HG02884 (cell line): ENCODE measurements at regions not wholly inside any gene's neighbourhood (a gene's known extent, or its start where the extent isn't known, plus 50 kb on each side); places are given as distances from the start of the nearest gene placed in this dataset.
"Not testable (repeated sequence)": the region's sequence is repeated elsewhere in the genome, so short reads cannot be mapped to it uniquely, and the experiment has no call there.

Source experiments
- ATAC-seq: cut with Tn5 transposase; IDR thresholded peaks from one replicate; pipeline ENCODE4 v1.9.1; 2021; ENCODE audit warnings: mild to moderate bottlenecking, moderate library complexity; ENCODE audit not compliant: unreplicated experiment

DNA sequence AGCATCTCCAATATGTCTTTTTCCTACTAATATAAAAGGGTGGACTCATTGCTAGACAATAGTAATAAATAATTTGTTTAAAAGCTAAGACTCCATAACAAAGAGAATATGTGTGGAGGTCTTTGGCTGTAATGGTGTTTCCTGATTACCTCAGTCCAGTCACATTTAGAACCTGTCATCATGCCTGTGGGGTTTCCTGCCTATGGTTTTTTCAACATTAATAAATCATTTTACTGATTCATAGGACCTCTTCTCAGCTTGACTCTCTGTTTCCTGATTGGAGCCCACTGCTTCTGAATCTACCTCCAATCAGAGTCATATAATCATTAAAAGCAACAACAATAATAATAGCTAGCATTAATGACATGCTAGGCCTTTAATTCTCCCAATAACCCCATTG is 52.4 kb upstream of the GNAI1 start:
- ATAC-seq: no peak

DNA sequence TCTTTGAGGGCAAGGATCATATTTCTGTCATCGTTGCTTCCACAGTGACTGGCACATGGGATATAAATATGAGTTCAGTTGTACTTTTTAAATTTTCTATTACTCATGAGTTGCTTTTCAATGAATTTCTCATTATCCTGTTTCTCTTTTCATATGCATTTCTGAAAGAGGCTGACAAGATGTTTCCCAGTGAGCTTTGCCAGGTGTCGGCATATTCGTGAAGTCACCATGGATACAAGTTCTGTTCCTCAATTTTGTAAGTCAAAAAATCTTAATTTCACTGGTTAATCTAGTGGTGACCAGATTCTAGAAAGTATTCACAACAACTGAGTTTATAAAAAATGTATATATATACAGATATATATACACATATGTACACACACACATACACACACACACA is 55.7 kb upstream of the GNAI1 start:
- ATAC-seq: no peak

DNA sequence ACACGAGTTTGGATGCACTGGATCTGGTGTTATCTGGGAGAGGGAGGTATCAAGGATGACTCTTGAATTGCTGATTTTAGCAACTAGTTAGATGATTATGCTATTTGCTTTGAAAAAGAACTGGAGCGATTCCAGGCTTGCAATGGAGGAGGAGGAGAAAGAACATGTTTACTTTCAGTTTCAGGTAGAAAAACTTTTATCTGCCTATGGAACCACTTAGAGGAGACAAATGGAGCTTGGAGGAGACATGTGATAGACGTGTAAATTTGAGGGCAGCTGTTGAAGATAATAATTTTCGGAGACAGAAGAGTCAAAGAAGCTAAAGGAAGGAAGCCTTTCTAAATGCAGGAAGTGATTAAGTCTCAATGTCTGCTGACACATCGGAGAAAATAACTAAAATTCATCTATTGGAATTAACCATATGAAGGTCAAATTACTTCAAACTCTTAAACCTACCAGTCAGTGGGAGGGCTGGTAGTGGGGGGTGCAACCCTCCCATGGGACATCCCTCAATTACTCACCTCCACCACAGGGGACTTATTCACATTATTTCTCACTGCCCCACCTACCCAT is 56.4 kb upstream of the GNAI1 start:
- no peak for ATAC-seq

GRCh38 chr7:80070391-80070790 is 64.2 kb upstream of the GNAI1 start:
- ATAC-seq: no peak

GRCh38 chr7:80066639-80067038 is 68.0 kb upstream of the GNAI1 start:
- ATAC-seq: no peak

DNA sequence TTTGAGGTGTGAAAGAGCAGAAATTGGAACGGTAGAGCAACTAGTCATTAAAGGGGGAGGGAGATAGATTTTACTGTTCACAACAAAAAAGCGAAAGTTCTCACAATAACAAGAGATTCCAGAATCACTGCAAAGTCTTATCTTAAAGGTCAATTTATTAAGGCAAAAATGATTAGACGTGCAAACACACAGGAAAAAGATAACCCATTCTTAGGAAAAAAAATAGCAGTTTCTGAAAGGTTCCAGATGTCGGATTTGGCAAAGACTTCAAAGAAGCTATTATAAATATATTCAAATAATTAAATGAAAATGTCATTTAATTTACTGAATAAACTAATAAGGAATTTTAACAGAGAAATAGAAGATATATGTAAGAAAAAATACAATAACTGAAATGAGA is 70.8 kb upstream of the GNAI1 start:
- no peak for ATAC-seq

- ATAC-seq: peak; percentile 47
Observed at GRCh38 chr7:80060218-80060806, 74.3 kb upstream of the GNAI1 start.

- ATAC-seq: peak; percentile 56
Observed at GRCh38 chr7:80057488-80057887, 77.1 kb upstream of the GNAI1 start.

GRCh38 chr7:80054356-80054755 is 80.3 kb upstream of the GNAI1 start:
- no peak for ATAC-seq

DNA sequence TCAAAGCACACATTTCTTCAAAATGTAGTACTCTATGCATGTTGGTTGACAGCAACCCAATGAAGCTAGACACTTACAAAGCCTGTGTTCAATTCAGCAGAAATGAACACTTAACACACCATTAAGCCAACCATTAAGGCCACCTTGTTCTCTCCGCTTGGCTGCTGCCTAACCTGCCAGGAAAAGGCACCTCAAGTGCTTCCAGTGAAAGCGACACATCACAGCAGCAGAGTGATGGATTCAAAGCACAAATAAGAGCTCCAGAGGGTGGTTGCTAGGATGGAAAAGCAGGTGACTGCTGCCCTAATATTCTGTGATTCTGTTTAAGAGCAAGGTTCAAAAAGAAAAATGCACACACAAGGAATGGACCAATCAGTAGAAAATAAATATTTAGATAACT is 81.5 kb upstream of the GNAI1 start:
- no peak for ATAC-seq

DNA sequence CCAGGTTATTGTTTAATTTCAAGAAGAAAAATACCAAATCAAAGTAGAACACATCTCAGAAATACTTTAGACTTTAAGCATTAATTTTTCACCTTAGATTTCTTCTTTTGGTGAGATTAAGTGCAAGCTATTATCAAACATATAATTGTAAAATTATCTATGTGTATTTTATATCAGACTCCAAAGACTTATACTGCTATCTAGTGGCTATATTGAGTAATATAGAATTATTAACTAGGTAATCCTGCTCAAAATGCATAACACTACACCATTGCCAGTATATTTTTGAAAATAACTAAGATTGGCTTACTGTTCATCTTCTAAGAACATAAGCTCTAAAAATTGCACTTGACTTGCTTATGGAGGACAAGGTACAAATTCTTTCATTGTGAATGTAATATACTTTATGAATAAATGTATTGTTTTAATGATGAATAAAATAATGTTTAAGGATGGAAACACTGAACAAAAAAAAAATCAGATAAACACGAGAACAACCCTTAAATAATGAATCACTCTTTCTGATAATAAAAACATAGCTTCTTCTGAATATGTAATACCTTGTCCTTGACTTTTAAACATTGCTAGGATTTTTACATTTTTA is 86.7 kb upstream of the GNAI1 start:
- no peak for ATAC-seq

- ATAC-seq: no peak
Observed at GRCh38 chr7:80047032-80047431, 87.6 kb upstream of the GNAI1 start.

- no peak for ATAC-seq
Observed at GRCh38 chr7:80044796-80045195, 89.8 kb upstream of the GNAI1 start.

DNA sequence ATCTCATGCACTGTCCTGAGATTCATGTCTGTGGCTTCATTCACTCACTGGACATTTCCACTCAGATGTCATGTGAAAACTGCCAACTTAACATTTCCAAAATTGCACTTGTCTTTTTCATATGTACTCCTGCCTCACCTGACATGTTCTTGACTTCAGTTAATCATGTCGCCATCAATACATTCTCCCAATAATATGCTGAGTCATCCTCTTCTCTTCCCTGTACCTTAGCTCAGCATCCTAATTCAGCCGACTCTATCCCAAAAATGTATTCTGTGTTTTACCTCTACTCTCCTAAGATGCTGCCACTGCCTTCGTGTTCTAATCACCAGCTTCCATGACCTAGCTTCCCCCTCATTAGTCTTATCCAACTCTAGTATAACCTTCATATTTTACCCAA is 93.9 kb upstream of the GNAI1 start:
- ATAC-seq: no peak

- no peak for ATAC-seq
Observed at GRCh38 chr7:80040335-80040734, 94.3 kb upstream of the GNAI1 start.

DNA sequence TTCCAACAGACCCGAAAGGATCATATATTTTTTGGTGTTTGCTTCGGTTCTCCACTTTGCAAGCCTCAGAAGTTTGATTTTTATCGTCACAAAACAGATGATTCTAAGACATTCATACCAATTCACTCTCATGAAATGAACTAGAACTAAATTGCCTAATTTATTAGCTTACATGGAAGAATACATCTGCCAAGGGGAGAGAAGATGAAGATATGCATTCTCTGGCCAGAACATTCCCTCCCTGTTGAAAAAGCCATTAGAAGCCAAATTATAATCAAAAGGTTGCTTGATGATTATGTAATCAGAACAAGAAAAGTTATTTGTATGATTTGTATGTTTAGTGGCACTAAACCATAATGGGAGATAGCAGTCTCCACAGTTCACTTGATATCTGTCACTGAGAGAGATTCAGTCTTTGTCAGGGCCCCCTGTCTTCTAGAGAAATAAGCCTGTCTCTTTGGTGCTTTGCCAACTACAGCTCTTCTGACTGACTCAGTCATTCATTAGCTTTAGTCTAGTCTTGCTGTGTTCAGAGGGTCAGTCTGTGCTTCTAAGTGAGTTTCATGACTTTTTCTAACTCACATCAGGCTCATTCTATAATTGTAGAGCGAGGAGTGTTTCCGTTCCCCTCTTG is 95.3 kb upstream of the GNAI1 start:
- ATAC-seq: no peak

GRCh38 chr7:80037689-80038088 is 96.9 kb upstream of the GNAI1 start:
- ATAC-seq: no peak

DNA sequence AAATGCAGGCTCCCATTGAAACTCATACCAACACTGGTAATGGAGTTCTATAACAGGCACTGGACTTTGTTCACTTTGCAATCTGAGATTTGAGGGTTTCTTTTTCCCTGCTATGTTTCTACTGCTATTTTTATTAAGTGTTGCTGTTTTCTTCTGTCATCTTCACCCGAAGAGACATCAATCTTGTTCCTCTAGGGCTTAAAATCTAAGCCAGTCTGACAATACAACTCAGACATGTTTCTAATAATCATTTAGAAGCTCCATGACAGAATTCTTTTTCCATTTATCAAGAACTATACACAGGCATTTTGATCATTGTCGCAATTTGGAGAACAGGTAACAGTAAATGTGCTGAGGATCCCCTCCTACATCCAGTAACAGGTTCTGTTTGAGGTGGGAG is 98.5 kb upstream of the GNAI1 start:
- no peak for ATAC-seq

DNA sequence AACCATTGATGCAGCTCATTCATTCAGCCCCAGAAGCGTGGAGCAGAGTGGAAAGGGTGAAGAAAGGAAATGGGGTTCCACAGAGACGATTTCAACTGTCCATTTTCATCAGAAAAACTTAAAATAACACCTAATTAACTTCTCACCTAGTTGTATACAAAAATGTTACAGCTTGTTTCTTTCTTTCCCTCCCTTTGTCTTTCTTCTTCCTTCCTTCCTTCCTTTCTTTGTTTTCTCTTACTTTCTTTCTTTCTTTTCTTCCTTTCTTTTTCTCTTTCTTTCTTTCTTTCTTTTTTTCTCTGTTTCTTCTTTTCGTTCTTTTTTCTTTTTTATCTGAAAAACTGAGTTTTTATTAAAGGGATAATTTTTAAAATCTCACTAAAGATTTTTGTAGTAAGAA is 105.9 kb upstream of the GNAI1 start:
- no peak for ATAC-seq

DNA sequence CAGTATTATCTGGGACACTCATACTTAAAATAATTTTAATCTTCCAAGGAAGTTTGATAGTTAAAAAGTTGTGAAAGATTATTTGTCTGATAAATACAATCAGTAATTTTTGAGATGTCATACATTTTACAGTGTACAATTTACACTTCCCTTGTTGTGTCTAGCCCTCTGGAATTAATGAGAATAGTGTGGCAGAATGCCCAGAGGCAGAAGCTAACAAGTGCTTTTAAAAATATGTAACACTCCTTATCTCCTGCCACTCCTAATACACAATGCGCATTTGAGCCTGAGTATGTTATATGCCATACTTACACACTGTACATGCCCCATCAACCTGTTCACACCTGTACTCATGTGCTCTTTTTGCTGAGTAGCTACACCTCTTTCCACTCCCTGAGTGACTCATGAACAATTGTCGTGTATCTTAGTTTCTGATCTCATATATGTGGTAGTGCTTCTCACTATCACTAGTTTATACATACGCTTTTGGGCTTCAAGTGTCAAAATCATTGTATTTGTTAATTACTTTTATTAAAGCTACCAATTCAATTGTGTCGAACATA is 106.9 kb upstream of the GNAI1 start:
- ATAC-seq: no peak

- ATAC-seq: no peak
Observed at GRCh38 chr7:80026766-80027165, 107.9 kb upstream of the GNAI1 start.

- not testable (repeated sequence) for ATAC-seq
Observed at GRCh38 chr7:80020277-80020676, 114.4 kb upstream of the GNAI1 start.
